PC-3 (cell line): ENCODE measurements at regions not wholly inside any gene's neighbourhood (a gene's known extent, or its start where the extent isn't known, plus 50 kb on each side); places are given as distances from the start of the nearest gene placed in this dataset.

Experiments used
- EZH2 ChIP-seq: fragments of 300-600 bp; sonication (generic); IDR thresholded peaks from one replicate; pipeline ENCODE4 v1.6.1; 2017; ENCODE audit warnings: antibody characterized with exemption, mild to moderate bottlenecking, low read length; ENCODE audit not compliant: unreplicated experiment
- TF ChIP-seq, protein P1 (sequence below): fragments of 300-600 bp; sonication (generic); conservative IDR thresholded peaks from 2 replicates; pipeline ENCODE4 v1.5.1; 2017; ENCODE audit warnings: antibody characterized with exemption, low read depth, mild to moderate bottlenecking, low read length

DNA sequence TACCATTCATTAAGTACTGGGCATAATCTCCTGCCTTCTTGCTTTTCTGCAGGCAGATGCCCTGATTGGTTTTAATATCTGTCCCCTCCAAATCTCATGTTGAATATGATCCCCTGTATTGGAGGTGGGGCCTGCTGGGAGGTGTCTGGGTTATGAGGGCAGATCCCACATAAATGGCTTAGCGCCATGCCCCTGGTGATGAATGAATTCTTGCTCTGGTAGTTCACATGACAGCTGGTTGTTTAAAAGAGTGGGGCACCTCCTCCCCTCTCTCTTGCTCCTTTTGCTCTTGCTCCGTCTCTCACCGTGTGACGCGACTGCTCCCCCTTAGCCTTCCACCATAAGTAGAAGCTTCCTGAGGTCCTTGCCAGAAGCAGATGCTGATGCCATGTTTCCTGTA, 564.0 kb upstream of the BRINP1 start:
- TF ChIP-seq, protein P1, sequence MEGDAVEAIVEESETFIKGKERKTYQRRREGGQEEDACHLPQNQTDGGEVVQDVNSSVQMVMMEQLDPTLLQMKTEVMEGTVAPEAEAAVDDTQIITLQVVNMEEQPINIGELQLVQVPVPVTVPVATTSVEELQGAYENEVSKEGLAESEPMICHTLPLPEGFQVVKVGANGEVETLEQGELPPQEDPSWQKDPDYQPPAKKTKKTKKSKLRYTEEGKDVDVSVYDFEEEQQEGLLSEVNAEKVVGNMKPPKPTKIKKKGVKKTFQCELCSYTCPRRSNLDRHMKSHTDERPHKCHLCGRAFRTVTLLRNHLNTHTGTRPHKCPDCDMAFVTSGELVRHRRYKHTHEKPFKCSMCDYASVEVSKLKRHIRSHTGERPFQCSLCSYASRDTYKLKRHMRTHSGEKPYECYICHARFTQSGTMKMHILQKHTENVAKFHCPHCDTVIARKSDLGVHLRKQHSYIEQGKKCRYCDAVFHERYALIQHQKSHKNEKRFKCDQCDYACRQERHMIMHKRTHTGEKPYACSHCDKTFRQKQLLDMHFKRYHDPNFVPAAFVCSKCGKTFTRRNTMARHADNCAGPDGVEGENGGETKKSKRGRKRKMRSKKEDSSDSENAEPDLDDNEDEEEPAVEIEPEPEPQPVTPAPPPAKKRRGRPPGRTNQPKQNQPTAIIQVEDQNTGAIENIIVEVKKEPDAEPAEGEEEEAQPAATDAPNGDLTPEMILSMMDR, result no peak
- TF ChIP-seq EZH2, result no peak
